ENCODE measurements at regions not wholly inside any gene's neighbourhood (a gene's known extent, or its start where the extent isn't known, plus 50 kb on each side); places are given as distances from the start of the nearest gene placed in this dataset.

- no peak for DNase-seq (ENCODE audit: low read depth)
Observed at GRCh38 chr18:41753826-41754225, 201.2 kb upstream of the PIK3C3 start.

GRCh38 chr18:41752826-41753225, 202.2 kb upstream of the PIK3C3 start:
- DNase-seq (ENCODE audit: low read depth), result no peak

- DNase-seq (ENCODE audit: low read depth), result no peak
Observed at GRCh38 chr18:41751652-41752051, 203.4 kb upstream of the PIK3C3 start.

- no peak for DNase-seq (ENCODE audit: low read depth)
Observed at GRCh38 chr18:41751161-41751560, 203.9 kb upstream of the PIK3C3 start.

- no peak for DNase-seq (ENCODE audit: low read depth)
Observed at GRCh38 chr18:41747723-41748242, 207.3 kb upstream of the PIK3C3 start.

- DNase-seq (ENCODE audit: low read depth), result no peak
Observed at GRCh38 chr18:41745166-41746049, 209.6 kb upstream of the PIK3C3 start.

GRCh38 chr18:41744421-41745030, 210.5 kb upstream of the PIK3C3 start:
- no peak for DNase-seq (ENCODE audit: low read depth)

- DNase-seq (ENCODE audit: low read depth), result no peak
Observed at GRCh38 chr18:41737218-41737617, 217.8 kb upstream of the PIK3C3 start.

- DNase-seq (ENCODE audit: low read depth), result no peak
Observed at GRCh38 chr18:41734917-41735316, 220.1 kb upstream of the PIK3C3 start.

- DNase-seq (ENCODE audit: low read depth), result no peak
Observed at GRCh38 chr18:41732356-41732755, 222.7 kb upstream of the PIK3C3 start.

GRCh38 chr18:41731884-41732283, 223.2 kb upstream of the PIK3C3 start:
- DNase-seq (ENCODE audit: low read depth), result no peak

GRCh38 chr18:41724195-41724594, 230.8 kb upstream of the PIK3C3 start:
- DNase-seq (ENCODE audit: low read depth), result no peak

- no peak for DNase-seq (ENCODE audit: low read depth)
Observed at GRCh38 chr18:41721103-41721790, 233.8 kb upstream of the PIK3C3 start.

- DNase-seq (ENCODE audit: low read depth), result no peak
Observed at GRCh38 chr18:41720226-41720625, 234.8 kb upstream of the PIK3C3 start.

GRCh38 chr18:41719808-41720207, 235.2 kb upstream of the PIK3C3 start:
- DNase-seq (ENCODE audit: low read depth), result no peak

- DNase-seq (ENCODE audit: low read depth), result no peak
Observed at GRCh38 chr18:41714872-41715271, 240.2 kb upstream of the PIK3C3 start.

- DNase-seq (ENCODE audit: low read depth), result no peak
Observed at GRCh38 chr18:41713969-41714825, 240.8 kb upstream of the PIK3C3 start.

GRCh38 chr18:41706301-41706700, 248.7 kb upstream of the PIK3C3 start:
- no peak for DNase-seq (ENCODE audit: low read depth)

- DNase-seq (ENCODE audit: low read depth), result no peak
Observed at GRCh38 chr18:41703744-41704530, 251.1 kb upstream of the PIK3C3 start.

GRCh38 chr18:41700416-41700815, 254.6 kb upstream of the PIK3C3 start:
- no peak for DNase-seq (ENCODE audit: low read depth)

GRCh38 chr18:41695441-41695840, 259.6 kb upstream of the PIK3C3 start:
- no peak for DNase-seq (ENCODE audit: low read depth)

Measured in activated T-helper 9 cell treated with anti-CD3 and anti-CD28 coated beads, Interleukin-2, amount 50 U/mL, for 16 hours (primary cell).